ENCODE measurements at regions not wholly inside any gene's neighbourhood (a gene's known extent, or its start where the extent isn't known, plus 50 kb on each side); places are given as distances from the start of the nearest gene placed in this dataset.

GRCh38 chr5:135641734-135642487 is 63.1 kb upstream of the CXCL14 start:
- no peak for TF ChIP-seq CTCF (IDR thresholded peaks at IDR 0.05)
- TF ChIP-seq TAF1 (IDR thresholded peaks at IDR 0.05; ENCODE audit: borderline replicate concordance, low read depth, low read length): no peak
- TF ChIP-seq ZBTB33 (IDR thresholded peaks at IDR 0.05; ENCODE audit: borderline replicate concordance, low read depth): no peak
- no peak for TF ChIP-seq POLR2AphosphoS5 (IDR thresholded peaks at IDR 0.05; ENCODE audit: low read depth, low read length)
- TF ChIP-seq EZH2phosphoT487 (IDR thresholded peaks at IDR 0.05; ENCODE audit: borderline replicate concordance, low read depth): no peak
- TF ChIP-seq EP300 (IDR thresholded peaks at IDR 0.05; ENCODE audit: borderline replicate concordance in 1 of 2, low read depth in 1 of 2, low read length in 1 of 2): no peak
- TF ChIP-seq SMC3 (IDR thresholded peaks at IDR 0.05; ENCODE audit: low read depth, low read length): no peak
